ENCODE measurements at regions not wholly inside any gene's neighbourhood (a gene's known extent, or its start where the extent isn't known, plus 50 kb on each side); places are given as distances from the start of the nearest gene placed in this dataset.

DNA sequence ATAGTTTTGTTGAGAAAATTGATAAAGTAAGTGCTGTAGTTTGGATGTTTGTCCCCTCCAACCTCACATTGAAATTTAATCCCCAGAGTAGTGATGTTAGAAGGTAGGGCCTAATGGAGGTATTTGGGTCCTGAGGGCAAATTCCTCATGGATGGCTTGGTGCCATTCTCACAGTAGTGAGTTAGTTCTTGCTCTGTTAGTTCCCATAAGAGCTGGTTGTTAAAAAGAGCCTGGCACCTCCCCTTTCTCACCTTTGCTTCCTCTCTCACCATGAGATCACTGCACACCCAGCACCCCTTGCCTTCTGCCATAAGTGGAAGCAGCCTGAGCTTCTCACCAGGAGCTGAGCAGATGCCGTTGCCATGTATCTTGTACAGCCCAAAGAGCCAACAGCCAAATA is 354.8 kb upstream of the NFIA start:
- TF ChIP-seq, protein P1, sequence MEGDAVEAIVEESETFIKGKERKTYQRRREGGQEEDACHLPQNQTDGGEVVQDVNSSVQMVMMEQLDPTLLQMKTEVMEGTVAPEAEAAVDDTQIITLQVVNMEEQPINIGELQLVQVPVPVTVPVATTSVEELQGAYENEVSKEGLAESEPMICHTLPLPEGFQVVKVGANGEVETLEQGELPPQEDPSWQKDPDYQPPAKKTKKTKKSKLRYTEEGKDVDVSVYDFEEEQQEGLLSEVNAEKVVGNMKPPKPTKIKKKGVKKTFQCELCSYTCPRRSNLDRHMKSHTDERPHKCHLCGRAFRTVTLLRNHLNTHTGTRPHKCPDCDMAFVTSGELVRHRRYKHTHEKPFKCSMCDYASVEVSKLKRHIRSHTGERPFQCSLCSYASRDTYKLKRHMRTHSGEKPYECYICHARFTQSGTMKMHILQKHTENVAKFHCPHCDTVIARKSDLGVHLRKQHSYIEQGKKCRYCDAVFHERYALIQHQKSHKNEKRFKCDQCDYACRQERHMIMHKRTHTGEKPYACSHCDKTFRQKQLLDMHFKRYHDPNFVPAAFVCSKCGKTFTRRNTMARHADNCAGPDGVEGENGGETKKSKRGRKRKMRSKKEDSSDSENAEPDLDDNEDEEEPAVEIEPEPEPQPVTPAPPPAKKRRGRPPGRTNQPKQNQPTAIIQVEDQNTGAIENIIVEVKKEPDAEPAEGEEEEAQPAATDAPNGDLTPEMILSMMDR (IDR thresholded peaks at IDR 0.05), result no peak
- TF ChIP-seq POLR2A (IDR thresholded peaks at IDR 0.05), result no peak

Measured in lower leg skin (tissue), 3 donors.